Fibroblast of skin of left biceps (primary cell): ENCODE measurements at regions not wholly inside any gene's neighbourhood (a gene's known extent, or its start where the extent isn't known, plus 50 kb on each side); places are given as distances from the start of the nearest gene placed in this dataset.

Experiments used
- DNase-seq, 2 experiments: peaks; one replicate each; pipeline ENCODE4 v3.0.0-alpha.2; 2013; ENCODE audit warnings: low read depth in 2 of 2

GRCh38 chr2:222993920-222994650 is 57.9 kb upstream of the KCNE4 start:
- DNase-seq: peak; percentile 96 to 97

DNA sequence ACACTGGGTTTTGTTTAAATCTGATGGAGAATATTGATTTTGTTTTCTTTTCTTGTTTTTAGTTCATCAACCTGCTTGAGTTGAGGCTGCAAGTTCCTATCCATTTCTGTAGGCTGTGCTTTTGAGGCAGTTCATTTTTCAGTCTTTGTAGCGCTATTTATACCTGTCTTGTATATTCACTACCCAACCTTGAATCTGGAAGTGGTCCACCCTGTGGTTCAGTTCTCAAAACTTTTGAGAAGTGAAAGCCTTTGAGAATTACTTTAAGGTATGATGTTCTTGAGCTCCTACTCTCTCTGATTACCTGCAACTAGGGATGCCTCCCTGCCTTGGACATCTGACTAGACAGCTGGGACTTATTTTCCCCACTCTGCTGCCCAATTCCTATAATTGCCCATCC is 53.5 kb upstream of the KCNE4 start:
- DNase-seq: no peak

DNA sequence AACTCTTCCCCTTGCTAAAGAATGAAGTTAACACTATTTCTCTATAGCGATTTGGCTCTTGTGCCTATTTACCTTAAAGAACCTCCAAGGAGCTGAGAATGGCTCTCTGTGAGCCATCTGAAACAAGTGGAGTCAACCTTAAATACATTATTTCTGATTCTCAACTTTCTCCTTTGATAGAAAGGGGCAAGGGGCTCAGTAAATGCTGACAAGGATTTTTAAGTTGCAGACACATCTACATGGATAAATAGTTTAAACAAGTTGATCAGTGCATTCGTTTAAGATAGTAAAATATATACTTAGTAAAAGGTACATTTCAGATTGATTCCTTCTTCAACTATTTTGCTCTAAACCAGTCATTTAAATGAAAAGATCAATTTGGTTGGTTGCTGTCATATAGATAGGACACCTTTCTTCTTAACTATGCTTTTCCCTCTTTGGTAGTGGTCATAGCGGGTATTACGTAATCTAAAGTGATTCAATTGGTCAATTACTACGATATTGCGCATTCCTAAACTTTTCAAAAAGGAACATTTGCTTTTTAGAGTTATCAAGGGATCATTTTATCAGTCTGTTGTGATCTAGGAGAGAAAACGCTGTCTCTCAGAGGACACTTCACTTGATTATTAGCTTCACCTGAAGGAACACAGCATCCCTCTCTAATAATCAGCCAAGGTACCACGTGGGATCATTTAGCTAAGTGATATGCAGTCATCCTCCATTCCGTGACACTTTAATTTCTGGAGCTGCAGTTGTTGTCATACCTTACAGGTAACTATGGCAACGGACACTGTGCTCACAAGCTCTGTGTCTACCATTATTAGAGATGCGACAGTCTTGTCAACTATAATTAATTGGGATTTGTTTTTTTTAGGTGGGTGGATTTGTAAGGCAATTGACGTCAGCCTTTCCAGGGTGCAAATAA is 50.9 kb upstream of the KCNE4 start:
- DNase-seq: no peak

DNA sequence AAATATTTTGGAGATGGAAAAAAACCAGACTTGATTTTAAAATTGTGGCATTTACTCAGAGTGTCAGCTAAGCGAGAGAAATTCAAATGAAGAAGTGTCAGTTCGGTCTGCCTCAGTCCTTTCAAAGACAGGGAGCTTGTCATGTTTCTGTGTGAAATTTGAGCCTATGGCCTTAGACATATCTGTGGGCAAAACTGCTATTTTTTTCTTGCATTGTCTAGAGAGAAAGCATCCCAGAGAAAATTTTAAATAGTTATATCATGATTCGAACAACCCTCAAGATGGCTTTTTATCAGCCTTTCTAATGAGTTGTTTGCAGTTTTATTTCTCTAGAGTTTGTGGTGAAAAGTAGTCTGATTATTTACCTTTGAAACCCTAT is 50.2 kb upstream of the KCNE4 start:
- DNase-seq: no peak
